Endodermal cell (in vitro differentiated cells): ENCODE measurements at regions not wholly inside any gene's neighbourhood (a gene's known extent, or its start where the extent isn't known, plus 50 kb on each side); places are given as distances from the start of the nearest gene placed in this dataset.
A peak's percentile ranks its signal among the peaks of the same experiment; 100 is the strongest.

Experiments
- DNase-seq: peaks from one replicate; pipeline ENCODE4 v3.0.0-alpha.2; 2017
- H3K27ac ChIP-seq: 2 replicates; pipeline ENCODE4 v1.5.1; 2013; ENCODE audit warnings: mild to moderate bottlenecking, low read depth, low read length, moderate library complexity
- H3K27me3 ChIP-seq: 2 replicates; pipeline ENCODE4 v1.6.1; 2013; ENCODE audit warnings: mild to moderate bottlenecking, low read length, moderate library complexity; ENCODE audit not compliant: insufficient read depth, control insufficient read depth, poor library complexity, severe bottlenecking
- H3K36me3 ChIP-seq: 2 replicates; pipeline ENCODE4 v1.7.0; 2013; ENCODE audit warnings: mild to moderate bottlenecking, low read length, moderate library complexity; ENCODE audit not compliant: control insufficient read depth, insufficient read depth
- H3K4me1 ChIP-seq: one replicate; pipeline ENCODE4 v1.7.0; 2013; ENCODE audit warnings: low read length; ENCODE audit not compliant: control insufficient read depth, insufficient read depth
- H3K4me3 ChIP-seq: 2 replicates; pipeline ENCODE4 v1.5.1; 2013; ENCODE audit warnings: mild to moderate bottlenecking, low read length, moderate library complexity
- H3K9ac ChIP-seq: 2 replicates; pipeline ENCODE4 v1.6.1; 2013; ENCODE audit warnings: mild to moderate bottlenecking, low read length, moderate library complexity; ENCODE audit not compliant: poor library complexity, severe bottlenecking; ENCODE audit errors: extremely low read depth
- H3K9me3 ChIP-seq: 2 replicates; pipeline ENCODE4 v1.6.1; 2013; ENCODE audit warnings: mild to moderate bottlenecking, low read length, moderate library complexity; ENCODE audit not compliant: control insufficient read depth
- H3K27ac Mint-ChIP-seq: 2 replicates; pipeline ENCODE4 v1.8.0; 2020; ENCODE audit warnings: mixed read lengths
- H3K27me3 Mint-ChIP-seq: 2 replicates; pipeline ENCODE4 v1.8.0; 2021; ENCODE audit warnings: mild to moderate bottlenecking, mixed read lengths; ENCODE audit not compliant: insufficient read depth
- H3K36me3 Mint-ChIP-seq: 2 replicates; pipeline ENCODE4 v1.8.0; 2020; ENCODE audit warnings: low read depth, mixed read lengths
- H3K4me1 Mint-ChIP-seq: 2 replicates; pipeline ENCODE4 v1.8.0; 2020; ENCODE audit warnings: mixed read lengths
- H3K4me3 Mint-ChIP-seq: 2 replicates; pipeline ENCODE4 v1.8.0; 2020; ENCODE audit warnings: mild to moderate bottlenecking, moderate library complexity, mixed read lengths
- H3K9me3 Mint-ChIP-seq: 2 replicates; pipeline ENCODE4 v1.8.0; 2020; ENCODE audit warnings: mild to moderate bottlenecking, mixed read lengths
- CTCF ChIP-seq: fragments of 200-600 bp; sonication (generic); conservative IDR thresholded peaks from 2 replicates; pipeline ENCODE4 v1.5.0; 2021; ENCODE audit warnings: antibody characterized with exemption, mild to moderate bottlenecking
- WGBS, 2 experiments: methylation state at CpG; one replicate each; pipeline versions ENCODE4 v1.1.5 to v1.1.7; 2013; ENCODE audit warnings: missing lambda C conversion rate in 2 of 2, mixed read lengths in 1 of 2; ENCODE audit not compliant: insufficient coverage in 1 of 2, insufficient read length in 1 of 2; 5-methylcytosine and 5-hydroxymethylcytosine counted together

- Histone ChIP-seq H3K9ac (peak overlapping the region; percentile 78), H3K9me3 (peaks cover 13% of the 10 kb centered on the region), H3K36me3 (no peaks in the 10 kb centered on the region), H3K4me1 (peaks cover 11% of the 10 kb centered on the region), H3K27me3 (no peaks in the 10 kb centered on the region), H3K27ac (no peak overlapping the region), H3K4me3 (peak overlapping the region; percentile 57)
- Mint-ChIP-seq H3K4me1 (peaks cover 32% of the 10 kb centered on the region), H3K27me3 (no peaks in the 10 kb centered on the region), H3K9me3 (peaks cover 18% of the 10 kb centered on the region), H3K4me3 (no peak overlapping the region), H3K36me3 (no peaks in the 10 kb centered on the region), H3K27ac (peak overlapping the region; percentile 97)
- 84 to 100% methylated on average over 3 to 10 of the region's 11 CpGs for WGBS, 2 experiments
- no peak for DNase-seq
- no peak for TF ChIP-seq CTCF
Measured at GRCh38 chr20:22489626-22490286, 94.6 kb downstream of the FOXA2 start.

GRCh38 chr20:22480336-22480735 is 104.0 kb downstream of the FOXA2 start:
- no peak for DNase-seq
- Mint-ChIP-seq H3K9me3 (peaks cover 16% of the 10 kb centered on the region), H3K27me3 (peaks cover 7% of the 10 kb centered on the region), H3K27ac (no peak overlapping the region), H3K4me1 (peaks cover 23% of the 10 kb centered on the region), H3K4me3 (no peak overlapping the region), H3K36me3 (no peaks in the 10 kb centered on the region)
- TF ChIP-seq CTCF: no peak
- H3K36me3 ChIP-seq: no peaks in the 10 kb centered on the region
- H3K27me3 ChIP-seq: no peaks in the 10 kb centered on the region
- H3K4me1 ChIP-seq: peaks cover 11% of the 10 kb centered on the region
- H3K4me3 ChIP-seq: no peak overlapping the region
- H3K9ac ChIP-seq: no peak overlapping the region
- H3K9me3 ChIP-seq: peaks cover 9% of the 10 kb centered on the region
- 87 to 89% methylated on average over 3 to 4 of the region's 4 CpGs for WGBS, 2 experiments
- no peak overlapping the region for H3K27ac ChIP-seq

GRCh38 chr20:22475662-22476061 is 108.7 kb downstream of the FOXA2 start:
- peaks cover 4% of the 10 kb centered on the region for H3K4me1 ChIP-seq
- H3K4me3 Mint-ChIP-seq: no peak overlapping the region
- H3K27ac ChIP-seq: no peak overlapping the region
- H3K9me3 ChIP-seq: peaks cover 9% of the 10 kb centered on the region
- H3K27me3 Mint-ChIP-seq: peaks cover 7% of the 10 kb centered on the region
- DNase-seq: no peak
- H3K9ac ChIP-seq: no peak overlapping the region
- no peak for TF ChIP-seq CTCF
- no peaks in the 10 kb centered on the region for H3K36me3 Mint-ChIP-seq
- no peak overlapping the region for H3K4me3 ChIP-seq
- 64 to 83% methylated on average over 1 of the region's 1 CpG for WGBS, 2 experiments
- peaks cover 13% of the 10 kb centered on the region for H3K4me1 Mint-ChIP-seq
- peaks cover 16% of the 10 kb centered on the region for H3K9me3 Mint-ChIP-seq
- H3K27ac Mint-ChIP-seq: no peak overlapping the region
- no peaks in the 10 kb centered on the region for H3K36me3 ChIP-seq
- no peaks in the 10 kb centered on the region for H3K27me3 ChIP-seq
